H9 (cell line): ENCODE measurements at regions not wholly inside any gene's neighbourhood (a gene's known extent, or its start where the extent isn't known, plus 50 kb on each side); places are given as distances from the start of the nearest gene placed in this dataset.

Source experiments
- DNase-seq: peaks from one replicate; pipeline ENCODE4 v3.0.0-alpha.2; 2017
- H2AFZ ChIP-seq: one replicate; pipeline ENCODE4 v1.6.1; 2013; ENCODE audit warnings: mild to moderate bottlenecking, low read length, control low read depth, moderate library complexity
- H2AK5ac ChIP-seq: 2 replicates; pipeline ENCODE4 v1.6.1; 2013; ENCODE audit warnings: low read length, control low read depth, mixed read lengths; ENCODE audit not compliant: insufficient read length
- H2BK120ac ChIP-seq: one replicate; pipeline ENCODE4 v1.6.1; 2013; ENCODE audit warnings: low read depth, mild to moderate bottlenecking, low read length, control low read depth, inconsistent platforms; ENCODE audit not compliant: poor library complexity, severe bottlenecking
- H2BK12ac ChIP-seq: 2 replicates; pipeline ENCODE4 v1.6.1; 2013; ENCODE audit warnings: low read length, control low read depth, mixed read lengths, low read depth; ENCODE audit not compliant: insufficient read length
- H2BK15ac ChIP-seq: 2 replicates; pipeline ENCODE4 v1.6.1; 2013; ENCODE audit warnings: low read depth, low read length, control low read depth
- H2BK20ac ChIP-seq: one replicate; pipeline ENCODE4 v1.6.1; 2013; ENCODE audit warnings: low read depth, mild to moderate bottlenecking, low read length, control low read depth, inconsistent platforms; ENCODE audit not compliant: poor library complexity, severe bottlenecking
- H2BK5ac ChIP-seq: 2 replicates; pipeline ENCODE4 v1.6.1; 2013; ENCODE audit warnings: low read length, control low read depth, mixed read lengths; ENCODE audit not compliant: insufficient read length
- H3K14ac ChIP-seq: 2 replicates; pipeline ENCODE4 v1.6.1; 2013; ENCODE audit warnings: low read length, control low read depth; ENCODE audit not compliant: insufficient read depth
- H3K18ac ChIP-seq: 2 replicates; pipeline ENCODE4 v1.6.1; 2013; ENCODE audit warnings: low read depth, mild to moderate bottlenecking, mixed read lengths, low read length, control low read depth; ENCODE audit not compliant: insufficient read length
- H3K23ac ChIP-seq: 2 replicates; pipeline ENCODE4 v1.6.1; 2013; ENCODE audit warnings: low read length, control low read depth, mixed read lengths, low read depth; ENCODE audit not compliant: insufficient read length
- H3K23me2 ChIP-seq: 2 replicates; pipeline ENCODE4 v1.6.1; 2013; ENCODE audit warnings: low read depth, mild to moderate bottlenecking, mixed read lengths, low read length, control low read depth; ENCODE audit not compliant: insufficient read length, poor library complexity, severe bottlenecking
- H3K27ac ChIP-seq: 2 replicates; pipeline ENCODE4 v1.5.1; 2013; ENCODE audit warnings: low read length, control low read depth, mixed read lengths, low read depth; ENCODE audit not compliant: insufficient read length
- H3K27me3 ChIP-seq: 2 replicates; pipeline ENCODE4 v1.6.1; 2013; ENCODE audit warnings: low read length, control low read depth, inconsistent platforms; ENCODE audit not compliant: insufficient read depth
- H3K4ac ChIP-seq: 2 replicates; pipeline ENCODE4 v1.6.1; 2013; ENCODE audit warnings: low read depth, mild to moderate bottlenecking, control low read depth, inconsistent platforms, low read length, moderate library complexity
- H3K4me1 ChIP-seq: 2 replicates; pipeline ENCODE4 v1.6.1; 2013; ENCODE audit warnings: low read length, control low read depth, inconsistent platforms; ENCODE audit not compliant: insufficient read depth
- H3K4me2 ChIP-seq: 2 replicates; pipeline ENCODE4 v1.6.1; 2013; ENCODE audit warnings: low read length, control low read depth, mixed read lengths; ENCODE audit not compliant: insufficient read length, insufficient read depth
- H3K56ac ChIP-seq: 2 replicates; pipeline ENCODE4 v1.6.1; 2013; ENCODE audit warnings: low read depth, mild to moderate bottlenecking, mixed read lengths, low read length, control low read depth; ENCODE audit not compliant: insufficient read length
- H3K79me1 ChIP-seq: 2 replicates; pipeline ENCODE4 v1.6.1; 2013; ENCODE audit warnings: low read depth, mild to moderate bottlenecking, moderate library complexity, low read length, control low read depth, inconsistent platforms; ENCODE audit not compliant: insufficient read depth, poor library complexity, severe bottlenecking
- H3K79me2 ChIP-seq: 2 replicates; pipeline ENCODE4 v1.6.1; 2013; ENCODE audit warnings: low read length, control low read depth, inconsistent platforms; ENCODE audit not compliant: insufficient read depth
- H3K9ac ChIP-seq: 2 replicates; pipeline ENCODE4 v1.6.1; 2013; ENCODE audit warnings: low read length, control low read depth, mixed read lengths; ENCODE audit not compliant: insufficient read length; ENCODE audit errors: extremely low read depth
- H3K9me3 ChIP-seq: one replicate; pipeline ENCODE4 v1.6.1; 2013; ENCODE audit warnings: low read depth, low read length, inconsistent platforms; ENCODE audit not compliant: control insufficient read depth
- H3T11ph ChIP-seq: one replicate; pipeline ENCODE4 v1.6.1; 2013; ENCODE audit warnings: mild to moderate bottlenecking, low read length, control low read depth, inconsistent platforms
- H4K20me1 ChIP-seq: one replicate; pipeline ENCODE4 v1.6.1; 2013; ENCODE audit not compliant: control insufficient read depth, insufficient read length, insufficient read depth
- H4K5ac ChIP-seq: 2 replicates; pipeline ENCODE4 v1.6.1; 2013; ENCODE audit warnings: low read depth, mild to moderate bottlenecking, mixed read lengths, low read length, control low read depth; ENCODE audit not compliant: insufficient read length
- H4K8ac ChIP-seq: replicated peaks from 2 replicates; pipeline ENCODE4 v1.6.1; 2013; ENCODE audit warnings: low read length, control low read depth, mixed read lengths, low read depth; ENCODE audit not compliant: insufficient read length
- H4K91ac ChIP-seq: 2 replicates; pipeline ENCODE4 v1.6.1; 2013; ENCODE audit warnings: low read depth, mild to moderate bottlenecking, moderate library complexity, mixed read lengths, low read length, control low read depth; ENCODE audit not compliant: insufficient read length
- H3K27ac Mint-ChIP-seq, 3 experiments: 2 replicates in 2 of 3; 3 replicates in 1 of 3; pipeline ENCODE4 v1.8.0; 2020 to 2021; ENCODE audit warnings: mixed read lengths in 3 of 3, mild to moderate bottlenecking in 1 of 3, moderate library complexity in 1 of 3
- H3K27me3 Mint-ChIP-seq: 2 replicates; pipeline ENCODE4 v1.8.0; 2021; ENCODE audit warnings: low read depth, mild to moderate bottlenecking, moderate library complexity, mixed read lengths
- H3K36me3 Mint-ChIP-seq, 3 experiments: 2 replicates in 2 of 3; 3 replicates in 1 of 3; pipeline ENCODE4 v1.8.0; 2020 to 2021; ENCODE audit warnings: low read depth in 3 of 3, mixed read lengths in 3 of 3; ENCODE audit not compliant: insufficient read depth in 1 of 3
- H3K4me1 Mint-ChIP-seq, 2 experiments: 2 replicates each; pipeline ENCODE4 v1.8.0; 2020; ENCODE audit warnings: mixed read lengths in 2 of 2
- H3K4me3 Mint-ChIP-seq, 2 experiments: 2 replicates in 1 of 2; 3 replicates in 1 of 2; pipeline ENCODE4 v1.8.0; 2020 to 2021; ENCODE audit warnings: mild to moderate bottlenecking in 2 of 2, mixed read lengths in 2 of 2, moderate library complexity in 1 of 2
- H3K9me3 Mint-ChIP-seq, 2 experiments: 2 replicates in 1 of 2; 3 replicates in 1 of 2; pipeline ENCODE4 v1.8.0; 2020; ENCODE audit warnings: mild to moderate bottlenecking in 2 of 2, mixed read lengths in 2 of 2, moderate library complexity in 1 of 2
- CTCF ChIP-seq: fragments of 200-600 bp; sonication (generic); conservative IDR thresholded peaks from 3 replicates; pipeline ENCODE4 v1.8.0; 2021; ENCODE audit warnings: antibody characterized with exemption, mild to moderate bottlenecking
- WGBS: extraction: QIAGEN DNeasy Blood & Tissue Kit; methylation state at CpG from one replicate; pipeline ENCODE4 v1.1.7; 2013; ENCODE audit warnings: missing lambda C conversion rate, low lambda C conversion rate, mixed read lengths; ENCODE audit not compliant: insufficient read length; ENCODE audit errors: extremely low coverage; 5-methylcytosine and 5-hydroxymethylcytosine counted together

GRCh38 chr12:74985986-74986319, 223.7 kb downstream of the KCNC2 start:
- Histone ChIP-seq H3K4me1 (no peaks in the 10 kb centered on the region), H2AFZ (no peak overlapping the region), H3K4ac (no peak overlapping the region), H2AK5ac (no peak overlapping the region), H3K27me3 (no peaks in the 10 kb centered on the region), H2BK15ac (no peak overlapping the region), H2BK20ac (no peak overlapping the region), H4K91ac (no peak overlapping the region), H3K23me2 (no peaks in the 10 kb centered on the region), H3K23ac (no peak overlapping the region), H4K5ac (no peak overlapping the region), H3K14ac (no peak overlapping the region), H3K4me2 (no peak overlapping the region), H4K8ac (no peak overlapping the region), H3K56ac (no peak overlapping the region), H2BK12ac (no peak overlapping the region), H2BK120ac (no peak overlapping the region), H3T11ph (no peak overlapping the region), H3K9me3 (no peaks in the 10 kb centered on the region), H3K27ac (no peak overlapping the region), H3K79me1 (no peaks in the 10 kb centered on the region), H2BK5ac (no peak overlapping the region), H3K18ac (no peak overlapping the region), H3K79me2 (no peaks in the 10 kb centered on the region), H3K9ac (no peak overlapping the region), H4K20me1 (no peaks in the 10 kb centered on the region)
- no peak for TF ChIP-seq CTCF
- no peaks in the 10 kb centered on the region for H3K4me1 Mint-ChIP-seq
- H3K27ac Mint-ChIP-seq, result no peak overlapping the region; a peak in 1 of 7 replicates
- WGBS, result no CpG with 5 or more reads among the region's 5 CpGs
- H3K4me3 Mint-ChIP-seq, result no peak overlapping the region
- H3K27me3 Mint-ChIP-seq, result no peaks in the 10 kb centered on the region; the same call in 1 of the 2 replicates
- no peak for DNase-seq
- H3K9me3 Mint-ChIP-seq, result no peaks in the 10 kb centered on the region
- H3K36me3 Mint-ChIP-seq, result no peaks in the 10 kb centered on the region
